ENCODE measurements at regions not wholly inside any gene's neighbourhood (a gene's known extent, or its start where the extent isn't known, plus 50 kb on each side); places are given as distances from the start of the nearest gene placed in this dataset.

- TF ChIP-seq POLR2AphosphoS5 (IDR thresholded peaks at IDR 0.05; ENCODE audit: insufficient read depth in 1 of 2, low read depth in 1 of 2) (no peak), CTCF (IDR thresholded peaks at IDR 0.05) (no peak), POLR2A (IDR thresholded peaks at IDR 0.05) (no peak)
Measured at GRCh38 chr12:19819231-19819630, 379.9 kb downstream of the AEBP2 start.
